CD4-positive, alpha-beta T cell treated with Interleukin-10 for 1 hour (primary cell): ENCODE measurements at regions not wholly inside any gene's neighbourhood (a gene's known extent, or its start where the extent isn't known, plus 50 kb on each side); places are given as distances from the start of the nearest gene placed in this dataset.

ENCODE experiments used
- DNase-seq: peaks from one replicate; pipeline ENCODE4 v3.0.0-alpha.2; 2020

GRCh38 chr1:208600456-208601190 is 356.4 kb upstream of the PLXNA2 start:
- no peak for DNase-seq

- no peak for DNase-seq
Observed at GRCh38 chr1:208601561-208601960, 357.4 kb upstream of the PLXNA2 start.

- DNase-seq: no peak
Observed at GRCh38 chr1:208603721-208604120, 359.5 kb upstream of the PLXNA2 start.

- DNase-seq: no peak
Observed at GRCh38 chr1:208604295-208604694, 360.1 kb upstream of the PLXNA2 start.

GRCh38 chr1:208606959-208607358 is 362.8 kb upstream of the PLXNA2 start:
- DNase-seq: no peak

DNA sequence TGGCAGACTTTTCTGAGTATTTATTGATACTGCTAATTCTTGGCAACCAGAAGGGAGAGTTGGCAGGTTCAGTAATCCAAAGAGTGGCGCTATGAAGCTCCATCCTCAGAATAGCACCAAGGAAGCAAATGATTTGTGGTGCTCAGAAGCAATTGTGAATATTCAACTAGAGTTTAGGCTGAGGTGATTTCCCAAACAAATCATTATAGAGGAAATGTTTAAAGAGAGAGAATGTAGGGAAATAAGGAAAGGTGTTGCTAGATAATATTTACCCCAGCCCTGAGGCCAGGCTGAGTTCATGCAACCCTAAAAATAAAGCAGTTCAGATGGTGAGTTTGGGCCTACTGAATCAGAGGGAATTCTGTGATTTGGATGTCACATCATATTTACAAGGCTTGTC is 363.4 kb upstream of the PLXNA2 start:
- no peak for DNase-seq

GRCh38 chr1:208614610-208615009 is 370.4 kb upstream of the PLXNA2 start:
- DNase-seq: no peak

- DNase-seq: no peak
Observed at GRCh38 chr1:208615371-208615770, 371.2 kb upstream of the PLXNA2 start.

DNA sequence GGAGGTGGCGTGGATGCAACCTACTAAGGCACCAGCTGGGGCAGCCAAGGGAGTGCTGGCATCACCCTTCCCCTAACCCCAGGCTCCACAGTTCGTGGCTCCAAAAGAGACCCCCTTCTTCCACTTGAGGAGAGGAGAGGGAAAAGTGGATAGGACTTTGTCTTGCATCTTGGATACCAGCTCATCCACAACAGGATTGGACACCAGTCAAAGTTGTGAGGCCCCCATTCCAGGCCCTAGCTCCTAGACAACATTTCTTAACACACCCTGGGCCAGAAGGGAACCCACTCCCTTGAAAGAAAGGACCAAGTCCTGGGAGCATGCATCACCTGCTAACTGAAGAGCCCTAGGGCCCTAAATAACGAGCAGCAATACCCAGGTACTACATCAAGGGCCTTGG is 372.6 kb upstream of the PLXNA2 start:
- DNase-seq: no peak

DNA sequence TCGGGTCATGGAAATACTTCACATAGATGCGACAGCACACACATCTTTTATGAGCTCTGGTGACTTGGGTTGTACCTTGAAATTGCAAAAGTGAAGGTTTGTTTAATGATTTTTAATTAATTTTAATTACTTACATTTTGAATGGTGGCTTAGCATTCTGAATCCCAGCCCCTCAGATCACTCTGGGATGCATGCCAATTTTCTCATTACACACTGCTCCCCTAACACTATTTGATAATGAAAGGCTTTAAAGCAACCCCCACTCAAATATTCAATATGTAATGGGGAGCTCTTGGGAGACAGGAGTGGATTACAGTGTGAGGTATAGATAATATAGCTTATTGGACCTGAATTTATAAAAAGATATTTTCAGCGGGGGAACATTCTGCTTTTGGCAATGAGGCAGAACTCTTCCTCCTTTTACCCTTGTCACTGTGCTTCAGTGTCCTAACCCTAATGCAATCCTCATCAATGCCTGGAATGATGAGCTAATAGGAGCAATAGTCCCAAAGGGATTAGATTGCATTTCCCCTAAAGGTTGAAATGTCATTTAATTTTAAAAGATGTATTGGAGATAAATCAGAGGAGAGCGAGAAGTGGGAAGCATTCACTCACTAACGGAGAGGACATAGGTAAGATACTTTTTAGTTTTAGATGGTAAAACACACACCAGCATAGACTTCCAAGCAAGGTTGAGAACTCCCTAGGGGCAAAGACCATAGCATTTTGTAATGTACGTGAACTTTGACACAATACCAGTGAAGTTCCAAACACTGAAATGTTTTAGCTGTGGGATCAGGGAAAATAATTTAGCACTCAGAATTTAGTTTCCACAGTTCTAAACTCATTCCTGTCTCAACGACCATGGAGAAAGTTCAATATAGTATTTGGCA is 384.1 kb upstream of the PLXNA2 start:
- no peak for DNase-seq

- DNase-seq: no peak
Observed at GRCh38 chr1:208631092-208631491, 386.9 kb upstream of the PLXNA2 start.

GRCh38 chr1:208631506-208631905 is 387.3 kb upstream of the PLXNA2 start:
- no peak for DNase-seq

GRCh38 chr1:208634346-208635140 is 390.4 kb upstream of the PLXNA2 start:
- no peak for DNase-seq

DNA sequence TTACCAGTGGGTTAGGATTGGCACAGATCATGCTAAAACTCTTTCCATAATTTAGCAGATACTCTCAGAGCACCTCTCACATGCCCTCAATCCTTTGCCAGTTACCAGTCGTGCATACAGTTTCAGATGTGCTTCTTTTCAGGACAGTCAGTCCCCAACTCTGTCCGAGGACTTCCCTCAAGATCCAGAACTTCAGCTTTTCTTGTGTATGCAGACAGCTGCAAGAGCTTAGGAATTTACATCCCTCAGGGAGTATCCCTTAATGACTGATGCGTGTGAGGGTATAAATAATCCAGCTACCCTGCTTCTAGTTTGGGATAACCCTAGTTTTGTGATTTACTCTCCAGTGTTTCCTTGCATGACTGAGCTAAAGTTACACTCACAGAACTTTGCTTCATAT is 393.0 kb upstream of the PLXNA2 start:
- no peak for DNase-seq

DNA sequence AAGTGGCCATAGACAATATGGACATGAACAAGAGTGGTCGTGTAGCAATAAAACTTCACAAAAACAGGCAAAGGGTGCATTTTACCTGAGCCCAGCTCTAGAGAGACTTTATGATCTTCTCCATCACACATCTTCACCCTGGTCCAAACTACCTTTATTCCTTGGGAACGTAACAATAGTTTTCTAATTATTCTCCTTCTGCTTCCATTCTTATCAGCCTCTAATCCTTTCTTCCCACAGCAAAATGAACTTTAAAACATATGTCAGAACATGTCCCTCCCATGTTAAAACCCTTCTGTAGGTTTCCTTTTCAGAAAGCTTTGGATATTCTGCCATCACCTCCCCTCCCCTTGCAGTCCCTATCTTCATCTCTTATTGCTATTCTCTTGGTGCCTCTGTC is 395.2 kb upstream of the PLXNA2 start:
- DNase-seq: no peak

GRCh38 chr1:208640295-208640694 is 396.1 kb upstream of the PLXNA2 start:
- no peak for DNase-seq

GRCh38 chr1:208641579-208642280 is 397.5 kb upstream of the PLXNA2 start:
- DNase-seq: no peak

- DNase-seq: no peak
Observed at GRCh38 chr1:208643005-208643597, 398.9 kb upstream of the PLXNA2 start.

GRCh38 chr1:208644401-208645160 is 400.4 kb upstream of the PLXNA2 start:
- DNase-seq: no peak

DNA sequence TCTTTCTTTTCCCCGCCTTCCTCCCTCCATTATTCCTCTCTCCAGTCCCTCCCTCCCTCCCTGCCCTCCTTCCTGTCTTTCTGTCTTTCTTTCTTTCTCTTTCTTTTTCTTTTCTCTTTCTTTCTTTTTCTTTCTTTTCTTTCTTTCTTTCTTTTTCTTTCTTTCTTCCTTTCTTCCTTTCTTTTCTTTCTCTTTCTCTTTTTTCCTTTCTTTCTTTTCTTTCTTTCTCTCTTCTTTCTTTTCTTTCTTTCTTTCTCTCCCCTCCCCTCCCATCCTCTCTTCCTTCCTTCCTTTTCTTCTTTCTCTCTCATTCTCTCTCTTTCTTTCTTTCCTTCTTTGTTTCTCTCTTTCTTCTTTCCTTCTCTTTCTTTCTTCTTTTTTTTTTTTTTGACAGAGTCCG is 402.2 kb upstream of the PLXNA2 start:
- DNase-seq: no peak

DNA sequence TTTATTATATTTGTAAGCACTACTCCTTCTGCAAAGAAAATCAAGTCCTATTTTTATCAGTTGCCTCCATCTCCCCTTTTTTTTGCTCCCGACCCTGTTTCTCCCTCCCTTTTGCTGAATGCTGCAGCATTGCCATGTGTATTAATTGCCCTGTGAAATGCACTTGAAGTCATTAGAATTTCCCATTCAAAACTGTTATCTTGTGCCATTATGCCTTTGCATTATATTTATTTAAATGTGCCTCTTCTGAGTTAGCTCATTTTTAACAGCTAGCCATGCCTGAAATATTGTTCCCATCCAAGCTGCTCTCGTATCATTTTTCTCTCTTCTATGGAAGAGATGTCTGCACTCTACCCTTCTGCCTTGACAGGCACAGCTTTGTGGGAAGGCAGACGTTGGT is 404.0 kb upstream of the PLXNA2 start:
- no peak for DNase-seq
